Hepatocyte (in vitro differentiated cells): ENCODE measurements at regions not wholly inside any gene's neighbourhood (a gene's known extent, or its start where the extent isn't known, plus 50 kb on each side); places are given as distances from the start of the nearest gene placed in this dataset.

ENCODE experiments used
- EZH2 ChIP-seq: fragments of 200-600 bp; sonication (generic); IDR thresholded peaks from 2 replicates; pipeline ENCODE4 v1.6.1; 2016; ENCODE audit warnings: antibody characterized with exemption, mild to moderate bottlenecking, borderline replicate concordance
- TF ChIP-seq, protein P1 (sequence below): fragments of 200-600 bp; sonication (generic); IDR thresholded peaks from 2 replicates; pipeline ENCODE4 v1.5.1; 2016; ENCODE audit warnings: antibody characterized with exemption, mild to moderate bottlenecking; ENCODE audit not compliant: poor library complexity

DNA sequence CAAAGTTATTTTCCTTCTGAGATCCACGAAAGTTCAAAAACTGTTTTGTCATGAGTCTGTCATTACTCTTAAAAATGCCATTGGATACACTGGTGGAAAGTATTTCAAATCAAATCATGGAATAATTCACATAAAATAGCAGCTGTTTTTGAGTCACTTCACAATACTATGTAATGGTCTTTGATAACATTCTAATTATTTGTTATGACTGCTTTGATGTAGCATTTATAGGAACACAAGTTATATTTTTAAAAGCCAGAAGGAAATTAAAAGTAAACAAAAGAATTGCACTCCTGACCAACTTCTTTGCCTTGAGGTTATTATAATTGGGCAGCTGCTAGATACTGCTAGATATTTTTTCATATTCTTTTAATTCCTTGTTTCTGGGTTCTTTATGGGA lies 473.2 kb downstream of the CCER1 start:
- TF ChIP-seq, protein P1, sequence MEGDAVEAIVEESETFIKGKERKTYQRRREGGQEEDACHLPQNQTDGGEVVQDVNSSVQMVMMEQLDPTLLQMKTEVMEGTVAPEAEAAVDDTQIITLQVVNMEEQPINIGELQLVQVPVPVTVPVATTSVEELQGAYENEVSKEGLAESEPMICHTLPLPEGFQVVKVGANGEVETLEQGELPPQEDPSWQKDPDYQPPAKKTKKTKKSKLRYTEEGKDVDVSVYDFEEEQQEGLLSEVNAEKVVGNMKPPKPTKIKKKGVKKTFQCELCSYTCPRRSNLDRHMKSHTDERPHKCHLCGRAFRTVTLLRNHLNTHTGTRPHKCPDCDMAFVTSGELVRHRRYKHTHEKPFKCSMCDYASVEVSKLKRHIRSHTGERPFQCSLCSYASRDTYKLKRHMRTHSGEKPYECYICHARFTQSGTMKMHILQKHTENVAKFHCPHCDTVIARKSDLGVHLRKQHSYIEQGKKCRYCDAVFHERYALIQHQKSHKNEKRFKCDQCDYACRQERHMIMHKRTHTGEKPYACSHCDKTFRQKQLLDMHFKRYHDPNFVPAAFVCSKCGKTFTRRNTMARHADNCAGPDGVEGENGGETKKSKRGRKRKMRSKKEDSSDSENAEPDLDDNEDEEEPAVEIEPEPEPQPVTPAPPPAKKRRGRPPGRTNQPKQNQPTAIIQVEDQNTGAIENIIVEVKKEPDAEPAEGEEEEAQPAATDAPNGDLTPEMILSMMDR, result no peak
- no peak for TF ChIP-seq EZH2
